ENCODE measurements at regions not wholly inside any gene's neighbourhood (a gene's known extent, or its start where the extent isn't known, plus 50 kb on each side); places are given as distances from the start of the nearest gene placed in this dataset.

DNA sequence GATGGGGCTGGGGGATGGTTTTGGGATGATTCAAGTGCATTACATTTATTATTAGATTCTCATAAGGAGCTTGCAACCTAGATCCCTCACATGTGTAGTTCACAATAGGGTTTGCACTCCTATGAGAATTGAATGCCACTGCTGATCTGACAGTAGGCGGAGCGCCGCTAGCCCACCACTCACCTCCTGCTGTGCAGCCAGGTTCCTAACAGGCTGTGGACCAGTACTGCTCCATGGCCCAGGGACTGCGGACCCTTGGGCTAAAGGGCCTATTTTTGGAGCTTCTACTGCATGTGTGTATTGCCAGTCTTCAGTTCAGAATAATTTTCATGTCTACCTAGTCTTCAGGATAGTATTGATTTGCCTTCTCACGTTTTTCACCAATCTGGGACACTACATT lies 165.3 kb upstream of the TWIST2 start:
- TF ChIP-seq CTCF (IDR thresholded peaks at IDR 0.05 in 4 of 5, conservative IDR thresholded peaks at IDR 0.05 in 1 of 5): no peak
- TF ChIP-seq POLR2A (IDR thresholded peaks at IDR 0.05): no peak
